HEK293 (cell line): ENCODE measurements at regions not wholly inside any gene's neighbourhood (a gene's known extent, or its start where the extent isn't known, plus 50 kb on each side); places are given as distances from the start of the nearest gene placed in this dataset.
"Not testable (repeated sequence)": the region's sequence is repeated elsewhere in the genome, so short reads cannot be mapped to it uniquely, and the experiment has no call there.

ENCODE experiments used
- CTCF ChIA-PET: fragments of 350-600 bp; formaldehyde crosslinking; extraction: SDS; loops from one replicate; lab custom pipeline; 2021; ENCODE audit warnings: antibody characterized with exemption; lab: Yijun Ruan, JAX
- POLR2A ChIA-PET: fragments of 300-600 bp; formaldehyde crosslinking; extraction: SDS; loops from one replicate; lab custom pipeline; 2020; ENCODE audit warnings: antibody characterized with exemption, inconsistent platforms; lab: Yijun Ruan, JAX
- H3K27ac ChIP-seq: fragments of 200-500 bp; sonication (Bioruptor generic); 2 replicates; pipeline ENCODE4 v1.5.1; 2014; ENCODE audit warnings: low read depth, low read length, control low read depth, inconsistent platforms; ENCODE audit errors: extremely low read depth
- H3K36me3 ChIP-seq, 2 experiments: fragments of 200-500 bp in 1 of 2; sonication (Bioruptor generic) in 1 of 2; 1 replicate in 1 of 2; 2 replicates in 1 of 2; pipeline ENCODE4 v1.5.1; 2014 to 2017; ENCODE audit warnings: inconsistent platforms in 2 of 2, low read length in 2 of 2; ENCODE audit not compliant: control insufficient read depth in 2 of 2, insufficient read depth in 1 of 2
- H3K4me1 ChIP-seq: fragments of 200-500 bp; sonication (Bioruptor generic); 2 replicates; pipeline ENCODE4 v1.5.1; 2014; ENCODE audit warnings: mild to moderate bottlenecking, low read length, inconsistent platforms; ENCODE audit not compliant: control insufficient read depth, insufficient read depth
- H3K4me3 ChIP-seq: 2 replicates; pipeline ENCODE4 v1.5.1; 2011; ENCODE audit warnings: low read depth, mild to moderate bottlenecking, control low read depth, low read length, moderate library complexity
- H3K9me3 ChIP-seq: fragments of 200-500 bp; sonication (Bioruptor generic); 2 replicates; pipeline ENCODE4 v1.5.1; 2014; ENCODE audit warnings: low read depth, low read length, inconsistent platforms; ENCODE audit not compliant: control insufficient read depth, insufficient read depth
- CTCF ChIP-seq: fragments of 450-650 bp; formaldehyde crosslinking; IDR thresholded peaks from 2 replicates; pipeline ENCODE4 v1.5.1; 2016; ENCODE audit warnings: missing biosample characterization, missing genetic modification characterization
- ELK4 ChIP-seq: IDR thresholded peaks from 2 replicates; pipeline ENCODE4 v1.6.1; 2011; ENCODE audit warnings: mild to moderate bottlenecking, low read depth, low read length, borderline replicate concordance
- KLF1 ChIP-seq: fragments of 450-650 bp; formaldehyde crosslinking; IDR thresholded peaks from 2 replicates; pipeline ENCODE4 v1.5.1; 2016; ENCODE audit warnings: missing biosample characterization, missing genetic modification characterization
- KLF9 ChIP-seq: fragments of 450-650 bp; formaldehyde crosslinking; IDR thresholded peaks from 2 replicates; pipeline ENCODE4 v1.5.1; 2016; ENCODE audit warnings: missing biosample characterization, missing genetic modification characterization, low read depth
- MEIS1 ChIP-seq: sonication (generic); formaldehyde crosslinking; IDR thresholded peaks from 2 replicates; pipeline ENCODE4 v1.8.1; 2022; ENCODE audit warnings: missing genetic modification reagents, mild to moderate bottlenecking, borderline replicate concordance
- SCRT2 ChIP-seq: fragments of 450-650 bp; formaldehyde crosslinking; IDR thresholded peaks from 2 replicates; pipeline ENCODE4 v1.5.1; 2016; ENCODE audit warnings: missing biosample characterization, missing genetic modification characterization
- ZBTB26 ChIP-seq: fragments of 450-650 bp; formaldehyde crosslinking; optimal IDR thresholded peaks from 2 replicates; pipeline ENCODE3; 2016; ENCODE audit warnings: missing biosample characterization, mild to moderate bottlenecking, missing genetic modification characterization
- ZFP3 ChIP-seq: fragments of 450-650 bp; formaldehyde crosslinking; IDR thresholded peaks from 2 replicates; pipeline ENCODE4 v1.5.1; 2016; ENCODE audit warnings: low read depth, missing biosample characterization, missing genetic modification characterization
- ZFP69B ChIP-seq: fragments of 450-650 bp; formaldehyde crosslinking; IDR thresholded peaks from 2 replicates; pipeline ENCODE4 v1.5.1; 2016; ENCODE audit warnings: missing biosample characterization, missing genetic modification characterization
- ZNF140 ChIP-seq: fragments of 450-650 bp; formaldehyde crosslinking; IDR thresholded peaks from 2 replicates; pipeline ENCODE4 v1.5.1; 2016; ENCODE audit warnings: missing biosample characterization, missing genetic modification characterization
- ZNF23 ChIP-seq: fragments of 450-650 bp; formaldehyde crosslinking; IDR thresholded peaks from 2 replicates; pipeline ENCODE4 v1.5.1; 2016; ENCODE audit warnings: missing biosample characterization, missing genetic modification characterization, borderline replicate concordance
- ZNF266 ChIP-seq: fragments of 450-650 bp; formaldehyde crosslinking; IDR thresholded peaks from 2 replicates; pipeline ENCODE4 v1.5.1; 2016; ENCODE audit warnings: missing biosample characterization, missing genetic modification characterization, low read depth
- ZNF274 ChIP-seq, 2 experiments: fragments of 200-500 bp in 1 of 2; fragments of 450-650 bp in 1 of 2; sonication (Bioruptor generic) in 1 of 2; formaldehyde crosslinking in 1 of 2; IDR thresholded peaks; 2 replicates each; pipeline versions ENCODE4 v1.5.1 to v1.6.1; 2014 to 2016; ENCODE audit warnings: borderline replicate concordance in 1 of 2, inconsistent platforms in 1 of 2, low read length in 1 of 2, missing biosample characterization in 1 of 2, missing genetic modification characterization in 1 of 2
- ZNF292 ChIP-seq: fragments of 450-650 bp; formaldehyde crosslinking; IDR thresholded peaks from 2 replicates; pipeline ENCODE4 v1.5.1; 2016; ENCODE audit warnings: low read depth, missing biosample characterization, missing genetic modification characterization, borderline replicate concordance
- ZNF335 ChIP-seq: fragments of 450-650 bp; formaldehyde crosslinking; conservative IDR thresholded peaks from 2 replicates; pipeline ENCODE4 v1.5.1; 2016; ENCODE audit warnings: missing biosample characterization, missing genetic modification characterization
- ZNF354C ChIP-seq: fragments of 450-650 bp; formaldehyde crosslinking; IDR thresholded peaks from 2 replicates; pipeline ENCODE4 v1.5.1; 2016; ENCODE audit warnings: missing biosample characterization, missing genetic modification characterization, low read depth, borderline replicate concordance
- ZNF449 ChIP-seq: fragments of 450-650 bp; formaldehyde crosslinking; IDR thresholded peaks from 2 replicates; pipeline ENCODE4 v1.5.1; 2017; ENCODE audit warnings: missing biosample characterization, mild to moderate bottlenecking, missing genetic modification characterization, moderate library complexity
- ZNF529 ChIP-seq: fragments of 450-650 bp; formaldehyde crosslinking; IDR thresholded peaks from 2 replicates; pipeline ENCODE4 v1.5.1; 2017; ENCODE audit warnings: missing genetic modification characterization, missing biosample characterization; ENCODE audit not compliant: insufficient replicate concordance
- ZNF544 ChIP-seq: fragments of 450-650 bp; formaldehyde crosslinking; IDR thresholded peaks from 2 replicates; pipeline ENCODE4 v1.5.0; 2017; ENCODE audit warnings: missing biosample characterization, missing genetic modification characterization
- ZNF600 ChIP-seq: fragments of 450-650 bp; formaldehyde crosslinking; IDR thresholded peaks from 2 replicates; pipeline ENCODE4 v1.5.1; 2016; ENCODE audit warnings: missing biosample characterization, missing genetic modification characterization
- ZNF654 ChIP-seq: fragments of 450-650 bp; formaldehyde crosslinking; IDR thresholded peaks from 2 replicates; pipeline ENCODE4 v1.5.1; 2016; ENCODE audit warnings: low read depth, missing biosample characterization, missing genetic modification characterization
- ZNF658 ChIP-seq: fragments of 450-650 bp; formaldehyde crosslinking; IDR thresholded peaks from 2 replicates; pipeline ENCODE4; 2016; ENCODE audit warnings: missing biosample characterization, missing genetic modification characterization
- ZNF660 ChIP-seq: fragments of 450-650 bp; IDR thresholded peaks from 2 replicates; pipeline ENCODE4 v1.5.1; 2018; ENCODE audit warnings: missing biosample characterization, mild to moderate bottlenecking, missing genetic modification characterization
- ZNF768 ChIP-seq: fragments of 450-650 bp; formaldehyde crosslinking; IDR thresholded peaks from 2 replicates; pipeline ENCODE4 v1.5.1; 2018; ENCODE audit warnings: missing biosample characterization, mild to moderate bottlenecking, missing genetic modification characterization
- ZSCAN30 ChIP-seq: fragments of 450-650 bp; IDR thresholded peaks from 2 replicates; pipeline ENCODE4 v1.5.1; 2018; ENCODE audit warnings: missing biosample characterization, mild to moderate bottlenecking, missing genetic modification characterization, moderate library complexity
- ZSCAN5A ChIP-seq: fragments of 450-650 bp; formaldehyde crosslinking; IDR thresholded peaks from 2 replicates; pipeline ENCODE4 v1.5.1; 2016; ENCODE audit warnings: missing biosample characterization, missing genetic modification characterization

- no peak overlapping the region for H3K27ac ChIP-seq
- TF ChIP-seq ZNF658 (tag by site-specific recombination) (no peak), ZNF449 (tag by site-specific recombination) (no peak), ZNF274 (IDR thresholded peaks at IDR 0.05; ENCODE audit: low read length) (no peak), ZNF274 (tag by site-specific recombination; IDR thresholded peaks at IDR 0.05; ENCODE audit: borderline replicate concordance) (no peak), ZSCAN30 (no peak), ZSCAN5A (tag by site-specific recombination) (no peak), CTCF (tag by site-specific recombination) (no peak), ZNF768 (tag by site-specific recombination) (no peak), ZFP3 (tag by site-specific recombination) (no peak), MEIS1 (no peak), ZBTB26 (tag by site-specific recombination) (no peak), ELK4 (no peak), SCRT2 (tag by site-specific recombination) (no peak), ZNF544 (tag by site-specific recombination) (no peak), KLF1 (tag by site-specific recombination) (no peak), ZFP69B (tag by site-specific recombination) (no peak), ZNF354C (tag by site-specific recombination) (no peak), ZNF23 (tag by site-specific recombination) (no peak)
- POLR2A ChIA-PET: no interaction called here
- no peaks in the 10 kb centered on the region for H3K36me3 ChIP-seq
- CTCF ChIA-PET: interaction anchor here (0.6 kb wide), 1 partner anchor 833 kb away, joined by 5 read pairs; no protein-coding TSS in a partner anchor
- H3K4me3 ChIP-seq: no peak overlapping the region
- H3K4me1 ChIP-seq: no peaks in the 10 kb centered on the region
- no peaks in the 10 kb centered on the region for H3K9me3 ChIP-seq
Observed at GRCh38 chr7:119643558-119643957, 629.4 kb upstream of the KCND2 start.

- TF ChIP-seq ZNF292 (tag by site-specific recombination) (no peak), ZNF529 (tag by site-specific recombination) (no peak), ZSCAN30 (no peak), ZNF266 (tag by site-specific recombination) (no peak), ZNF654 (tag by site-specific recombination) (no peak), ZNF335 (no peak), ZNF660 (no peak), ZNF140 (no peak), ZNF600 (tag by site-specific recombination) (no peak), KLF9 (no peak)
- Histone ChIP-seq H3K36me3 (no peaks in the 10 kb centered on the region), H3K4me1 (no peaks in the 10 kb centered on the region), H3K9me3 (no peaks in the 10 kb centered on the region), H3K4me3 (no peak overlapping the region), H3K27ac (no peak overlapping the region)
- POLR2A ChIA-PET: no interaction called here
- CTCF ChIA-PET: no interaction called here
Observed at GRCh38 chr7:119647286-119647685, 625.7 kb upstream of the KCND2 start.

- H3K27ac ChIP-seq, H3K4me3 ChIP-seq, H3K36me3 ChIP-seq, POLR2A ChIA-PET, H3K9me3 ChIP-seq, H3K4me1 ChIP-seq, CTCF ChIA-PET: not testable (repeated sequence)
Observed at GRCh38 chr7:119648752-119649151, 624.2 kb upstream of the KCND2 start.
